ENCODE measurements at regions not wholly inside any gene's neighbourhood (a gene's known extent, or its start where the extent isn't known, plus 50 kb on each side); places are given as distances from the start of the nearest gene placed in this dataset.

- DNase-seq (ENCODE audit: low read depth in 2 of 2) = no peak
Observed at GRCh38 chr2:168338803-168339437, 91.5 kb upstream of the STK39 start.

GRCh38 chr2:168340931-168341330 lies 93.5 kb upstream of the STK39 start:
- DNase-seq (ENCODE audit: low read depth in 2 of 2) = no peak

DNA sequence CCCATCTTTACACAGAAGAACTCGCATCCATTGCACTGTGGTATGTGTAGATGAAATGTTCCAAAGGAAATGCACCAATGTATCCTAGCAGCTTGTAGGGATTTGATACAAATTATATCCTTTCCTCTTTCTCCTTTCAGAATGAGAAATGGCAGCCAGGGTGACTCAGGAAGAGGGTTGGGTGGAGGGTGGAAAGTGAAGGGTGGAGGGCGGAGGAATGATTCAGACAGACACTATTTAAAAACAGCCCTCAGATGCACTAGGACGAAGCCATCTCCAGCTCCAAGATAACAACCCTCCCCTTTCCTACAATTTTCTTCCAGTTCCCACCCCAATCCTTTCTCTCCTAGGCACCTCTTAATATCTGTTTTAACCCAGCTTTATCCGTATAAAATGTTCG lies 96.2 kb upstream of the STK39 start:
- no peak for DNase-seq (ENCODE audit: low read depth in 2 of 2)

- no peak for DNase-seq (ENCODE audit: low read depth in 2 of 2)
Observed at GRCh38 chr2:168344706-168345105, 97.3 kb upstream of the STK39 start.

GRCh38 chr2:168345601-168346000 lies 98.2 kb upstream of the STK39 start:
- no peak for DNase-seq (ENCODE audit: low read depth in 2 of 2)

GRCh38 chr2:168346725-168347477 lies 99.5 kb upstream of the STK39 start:
- DNase-seq (ENCODE audit: low read depth in 2 of 2) = peak; percentile 29 to 30

DNA sequence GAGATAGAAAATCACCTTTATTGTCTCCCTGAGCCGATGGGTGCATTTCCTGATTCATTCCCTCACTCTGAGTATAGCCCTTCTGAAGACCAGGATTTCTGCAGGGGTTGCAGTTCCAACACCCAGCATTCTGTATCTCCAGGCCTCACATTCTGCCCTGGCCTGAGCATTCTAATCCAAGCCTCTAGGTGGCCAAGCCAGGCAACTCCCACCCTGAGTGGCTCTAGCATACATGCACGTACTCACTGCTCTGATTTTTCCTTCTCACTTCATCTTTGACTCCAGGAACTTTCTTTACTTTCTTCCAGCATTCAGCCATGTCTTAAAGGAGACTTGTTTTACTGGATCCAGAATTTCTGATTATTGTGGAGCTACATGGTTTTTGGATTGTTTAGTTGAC lies 100.7 kb upstream of the STK39 start:
- DNase-seq (ENCODE audit: low read depth in 2 of 2) = no peak

GRCh38 chr2:168350380-168350779 lies 103.0 kb upstream of the STK39 start:
- DNase-seq (ENCODE audit: low read depth in 2 of 2) = no peak

GRCh38 chr2:168353251-168353650 lies 102.8 kb upstream of the CERS6 start:
- no peak for DNase-seq (ENCODE audit: low read depth in 2 of 2)

DNA sequence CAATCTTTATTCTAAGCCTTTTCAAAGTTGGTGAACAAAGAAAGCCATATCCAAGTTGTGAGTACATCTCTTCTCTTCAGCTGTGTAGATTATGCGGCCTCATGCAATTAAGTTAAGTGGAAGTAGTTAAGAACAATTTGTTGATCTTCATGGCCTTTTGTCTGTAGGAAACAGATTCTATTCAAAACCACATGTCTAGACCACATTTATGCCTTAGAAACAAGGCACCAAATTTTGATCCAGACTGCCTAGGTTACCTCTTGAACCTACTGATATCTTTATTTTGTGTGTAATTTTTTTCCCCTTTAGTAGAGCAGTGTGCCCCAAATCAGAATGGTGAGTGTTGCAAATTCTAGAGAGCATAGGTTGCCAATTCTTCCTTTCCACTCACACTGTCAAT lies 101.6 kb upstream of the CERS6 start:
- no peak for DNase-seq (ENCODE audit: low read depth in 2 of 2)

GRCh38 chr2:168355121-168355520 lies 101.0 kb upstream of the CERS6 start:
- DNase-seq (ENCODE audit: low read depth in 2 of 2) = no peak

DNA sequence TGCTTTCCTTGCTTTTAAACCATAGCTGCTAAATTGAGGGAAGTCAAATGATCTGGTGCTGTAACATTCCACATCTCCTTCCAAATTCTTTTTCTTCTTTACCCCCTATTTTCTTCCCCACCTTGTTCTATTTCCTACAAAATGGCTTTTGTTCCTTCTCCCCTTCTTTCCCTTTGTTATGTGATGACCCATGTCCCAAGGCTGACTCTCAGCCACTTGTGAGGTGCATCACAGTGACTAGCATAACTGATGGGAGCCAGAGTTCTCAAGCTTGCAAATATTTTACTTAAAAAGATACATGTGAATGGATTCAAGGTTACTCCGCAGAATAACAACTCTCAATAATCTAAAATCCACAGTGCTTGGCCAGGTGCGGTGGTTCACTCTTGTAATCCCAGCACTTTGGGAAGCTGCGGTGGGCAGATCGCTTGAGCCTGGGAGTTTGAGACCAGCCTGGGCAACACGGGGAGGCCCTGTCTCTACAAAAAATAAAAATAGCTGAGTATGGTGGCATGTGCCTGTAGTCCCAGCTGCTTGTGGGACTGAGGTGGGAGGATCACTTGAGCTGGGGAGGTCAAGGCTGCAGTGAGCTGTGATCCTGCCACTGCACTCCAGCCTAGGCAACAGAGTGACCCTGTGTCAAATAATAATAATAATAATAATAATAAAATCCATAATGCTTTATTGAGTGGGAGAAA lies 100.1 kb upstream of the CERS6 start:
- no peak for DNase-seq (ENCODE audit: low read depth in 2 of 2)

DNA sequence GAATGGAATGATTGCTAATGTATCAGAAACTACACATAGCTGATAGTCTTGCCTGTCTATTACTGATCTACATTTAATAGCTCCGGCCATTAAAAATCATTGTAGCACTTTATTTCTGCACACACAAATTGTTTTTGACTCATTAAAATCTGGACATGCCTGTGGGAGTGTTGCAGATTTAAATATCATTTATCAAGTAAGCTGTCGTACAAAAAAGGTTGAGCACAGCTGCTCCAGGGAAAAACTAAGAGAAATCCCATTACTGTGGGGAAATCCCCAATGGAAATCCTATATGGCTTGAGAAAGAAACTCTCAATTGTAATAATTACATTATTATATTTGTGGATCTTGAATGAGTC lies 99.6 kb upstream of the CERS6 start:
- no peak for DNase-seq (ENCODE audit: low read depth in 2 of 2)

DNA sequence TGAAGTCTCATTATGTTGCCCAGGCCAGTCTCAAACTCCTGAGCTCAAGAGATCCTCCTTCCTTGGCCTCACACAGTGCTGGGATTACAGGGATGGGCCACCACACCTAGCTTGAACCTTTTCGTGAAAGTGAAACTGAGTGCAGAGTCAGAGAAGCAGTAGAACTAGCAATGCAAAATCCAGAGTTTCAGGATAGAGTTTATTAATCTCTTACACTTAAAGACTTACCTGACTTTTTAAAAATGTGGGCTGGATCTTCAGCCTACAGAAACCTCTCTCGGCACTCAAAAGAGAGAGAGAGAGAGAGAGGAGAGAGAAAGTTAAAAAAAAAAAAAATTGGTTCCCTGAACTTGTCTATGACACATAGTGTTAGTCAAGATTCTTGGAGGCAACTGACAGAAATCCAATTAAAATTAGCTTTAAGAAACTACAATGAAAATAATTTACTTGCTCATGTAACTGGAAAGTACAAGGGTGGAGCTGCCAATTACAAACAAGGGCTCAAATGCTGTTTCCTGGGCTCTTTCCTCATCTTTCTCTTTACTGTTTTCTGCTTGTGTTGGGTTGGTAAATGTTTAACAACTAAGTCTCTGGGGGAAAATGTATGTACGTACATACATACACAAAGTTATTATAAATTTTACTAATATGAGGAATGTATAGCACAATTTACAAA lies 98.1 kb upstream of the CERS6 start:
- DNase-seq (ENCODE audit: low read depth in 2 of 2) = no peak

GRCh38 chr2:168359082-168359481 lies 97.0 kb upstream of the CERS6 start:
- DNase-seq (ENCODE audit: low read depth in 2 of 2) = no peak

DNA sequence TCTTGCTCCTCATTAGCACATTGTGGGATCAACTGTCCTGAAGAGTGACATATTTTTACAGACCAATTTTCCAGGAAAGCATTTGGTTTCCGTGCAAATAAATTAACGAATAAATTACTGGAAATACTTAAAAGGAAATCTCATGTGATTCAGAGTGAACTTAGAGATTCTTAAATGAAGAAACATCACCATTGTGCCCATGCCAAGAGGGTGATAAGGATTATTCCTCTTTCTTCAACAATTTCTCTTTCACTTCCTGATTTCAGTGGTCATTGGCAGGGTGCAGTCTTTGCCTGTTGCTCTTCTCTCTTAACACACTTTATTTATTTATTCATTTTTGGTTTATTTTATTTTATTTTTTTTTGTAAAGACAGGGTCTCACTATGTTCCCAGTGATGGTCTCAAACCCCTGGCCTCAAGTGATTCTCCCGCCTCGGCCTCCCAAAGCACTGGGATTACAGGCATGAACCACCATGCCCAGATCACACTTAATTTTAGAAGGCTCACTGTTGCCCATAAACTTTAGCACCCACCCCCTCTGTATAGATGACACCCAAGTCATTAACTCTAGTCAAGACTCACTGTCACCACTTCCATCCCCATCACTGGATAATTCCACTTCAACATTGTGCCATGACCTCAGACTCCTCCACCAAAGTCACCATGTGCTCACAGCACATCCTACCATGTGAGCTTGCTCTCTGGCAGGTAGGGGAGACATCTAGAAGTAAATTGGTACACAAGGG lies 92.6 kb upstream of the CERS6 start:
- no peak for DNase-seq (ENCODE audit: low read depth in 2 of 2)

DNA sequence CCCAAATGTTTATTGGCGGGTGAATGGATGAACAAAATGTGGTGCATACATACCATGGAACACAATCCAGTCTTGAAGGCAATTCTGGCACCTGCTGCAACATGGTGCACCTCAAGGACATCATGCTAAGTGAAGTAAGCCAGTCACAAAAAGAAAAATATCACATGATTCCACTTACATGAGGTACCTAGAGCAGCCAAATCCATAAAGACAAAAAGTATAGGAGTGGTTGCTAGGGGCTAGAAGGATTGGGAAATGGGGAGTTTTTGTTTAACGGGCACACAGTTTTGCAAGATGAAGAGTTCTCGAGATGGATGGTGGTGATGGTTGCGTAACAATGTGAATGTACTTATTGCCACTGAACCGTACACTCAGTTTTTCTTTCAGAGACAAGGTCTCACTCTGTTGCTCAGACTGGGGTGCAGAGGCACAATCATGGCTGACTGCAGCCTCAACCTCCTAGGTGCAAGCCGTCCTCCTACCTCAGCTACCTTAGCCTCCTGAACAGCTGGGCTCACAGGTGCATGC lies 90.9 kb upstream of the CERS6 start:
- no peak for DNase-seq (ENCODE audit: low read depth in 2 of 2)

DNA sequence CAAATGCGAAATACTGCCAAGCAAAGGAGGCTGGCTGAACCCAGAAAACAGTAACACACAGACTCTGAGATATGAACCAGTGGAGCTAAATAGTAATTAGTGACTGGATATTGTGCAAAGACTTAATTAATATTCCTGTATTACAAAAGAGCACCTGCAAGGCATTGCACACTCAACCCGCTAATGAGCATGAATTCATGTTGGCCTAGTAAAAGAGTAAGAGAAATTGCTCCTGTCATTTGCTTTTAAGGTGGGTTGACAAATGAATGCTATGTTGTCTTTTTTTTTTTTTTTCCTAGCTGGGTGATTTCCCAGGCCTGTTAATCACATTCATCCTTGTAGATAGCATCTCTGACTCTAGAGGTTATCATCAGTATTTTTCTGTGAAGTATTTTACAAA lies 87.0 kb upstream of the CERS6 start:
- DNase-seq (ENCODE audit: low read depth in 2 of 2) = no peak

DNA sequence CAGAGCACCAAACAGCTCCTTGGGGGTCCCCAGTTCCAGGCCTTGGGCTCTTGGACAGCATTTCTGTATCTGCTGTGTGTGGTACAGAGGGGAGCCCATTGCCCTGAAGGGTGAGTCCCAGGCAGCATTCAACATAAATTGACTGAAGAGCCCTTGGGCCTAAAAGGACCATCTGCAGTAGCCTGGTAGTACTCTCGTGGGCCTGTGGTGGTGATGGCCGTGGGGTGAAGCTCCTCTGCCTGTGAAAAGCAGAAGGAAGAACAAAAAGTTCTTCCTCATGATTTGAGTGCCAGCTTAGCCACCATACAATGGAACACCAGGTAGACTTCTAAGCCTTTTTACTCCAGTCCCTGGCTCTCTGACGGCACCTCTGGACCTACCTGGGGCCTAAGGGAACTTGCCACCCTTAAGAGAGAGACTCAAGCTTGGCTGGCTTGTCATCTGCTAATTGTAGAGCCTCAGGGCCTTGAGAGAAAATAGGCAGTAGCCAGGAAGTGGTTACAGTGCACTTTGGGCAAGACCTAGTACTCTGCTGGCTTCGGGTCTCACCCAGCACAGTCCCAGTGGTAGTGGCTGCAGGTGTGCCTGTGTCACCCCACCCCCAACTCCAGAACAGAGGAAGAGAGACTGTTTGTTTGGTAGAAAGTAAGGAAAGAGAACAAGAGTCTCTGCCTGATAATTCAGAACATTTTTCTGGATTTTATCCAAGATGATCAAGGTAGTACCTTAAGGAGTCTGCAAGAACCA lies 84.6 kb upstream of the CERS6 start:
- DNase-seq (ENCODE audit: low read depth in 2 of 2) = no peak

GRCh38 chr2:168373468-168373867 lies 82.6 kb upstream of the CERS6 start:
- DNase-seq (ENCODE audit: low read depth in 2 of 2) = no peak
